ENCODE measurements at regions not wholly inside any gene's neighbourhood (a gene's known extent, or its start where the extent isn't known, plus 50 kb on each side); places are given as distances from the start of the nearest gene placed in this dataset.

GRCh38 chr17:71467719-71468118, 653.1 kb upstream of the SOX9 start:
- Histone ChIP-seq H2AFZ (replicated peaks; ENCODE audit: low read length, poor library complexity) (no peak overlapping the region), H2BK20ac (ENCODE audit: low read depth, low read length) (no peak overlapping the region), H3K9me1 (ENCODE audit: insufficient read depth, low read length) (no peaks in the 10 kb centered on the region), H3K4me3 (ENCODE audit: insufficient read depth, low read depth, low read length) (no peak overlapping the region), H4K8ac (ENCODE audit: low read depth in 2 of 2, low read length in 2 of 2) (no peak overlapping the region), H2BK120ac (ENCODE audit: low read depth, low read length) (no peak overlapping the region), H3K4me2 (ENCODE audit: low read depth, low read length) (no peak overlapping the region), H3K23ac (ENCODE audit: low read depth, low read length) (no peak overlapping the region), H3K4ac (ENCODE audit: low read depth, low read length) (no peak overlapping the region), H3K36me3 (ENCODE audit: control insufficient read depth, insufficient read depth, low read length) (no peaks in the 10 kb centered on the region), H3K27me3 (ENCODE audit: control insufficient read depth, insufficient read depth, low read length) (no peaks in the 10 kb centered on the region), H2AK9ac (replicated peaks; ENCODE audit: low read depth, low read length, poor library complexity) (no peak overlapping the region), H2AK5ac (ENCODE audit: low read depth, low read length) (no peak overlapping the region), H3K56ac (ENCODE audit: extremely low read depth, insufficient read depth, low read length) (no peak overlapping the region), H4K91ac (ENCODE audit: insufficient read depth, low read depth, low read length) (no peak overlapping the region), H3K27ac (ENCODE audit: insufficient read depth, low read length) (no peak overlapping the region), H3K9ac (ENCODE audit: low read depth, low read length) (no peak overlapping the region), H2BK15ac (ENCODE audit: low read depth, low read length) (no peak overlapping the region), H3K4me1 (ENCODE audit: control insufficient read depth, insufficient read depth, low read length) (no peaks in the 10 kb centered on the region), H3K9me3 (ENCODE audit: control insufficient read depth, insufficient read depth, low read length) (no peaks in the 10 kb centered on the region), H3K18ac (ENCODE audit: low read depth, low read length) (no peak overlapping the region), H4K20me1 (ENCODE audit: insufficient read depth, low read length) (no peaks in the 10 kb centered on the region), H2BK5ac (ENCODE audit: low read depth, low read length, poor library complexity, severe bottlenecking) (no peak overlapping the region), H3K14ac (replicated peaks; ENCODE audit: low read depth, low read length) (no peak overlapping the region), H4K5ac (ENCODE audit: low read depth, low read length) (no peak overlapping the region), H3K79me1 (ENCODE audit: low read depth in 1 of 2, low read length in 2 of 2) (no peaks in the 10 kb centered on the region)
- intact Hi-C loops (cut with micrococcal nuclease) (loop anchor here (10.0 kb wide), 2 partner anchors 133 to 383 kb away; no protein-coding TSS in a partner anchor), dilution Hi-C loops (cut with HindIII; ENCODE audit: low sequenced_read_pairs, unreplicated experiment) (no loop called here), in situ Hi-C loops (cut with MboI; ENCODE audit: low sequenced_read_pairs) (loop anchor here (10.0 to 25.0 kb wide), 3 partner anchors 233 to 680 kb away; no protein-coding TSS in a partner anchor)
- TF ChIP-seq USF2 (IDR thresholded peaks at IDR 0.05; ENCODE audit: low read depth, low read length): no peak
- no peak for TF ChIP-seq MAFK (IDR thresholded peaks at IDR 0.05; ENCODE audit: low read depth, low read length)
- TF ChIP-seq CEBPB (IDR thresholded peaks at IDR 0.05; ENCODE audit: low read depth, low read length): no peak
- TF ChIP-seq, protein P1, sequence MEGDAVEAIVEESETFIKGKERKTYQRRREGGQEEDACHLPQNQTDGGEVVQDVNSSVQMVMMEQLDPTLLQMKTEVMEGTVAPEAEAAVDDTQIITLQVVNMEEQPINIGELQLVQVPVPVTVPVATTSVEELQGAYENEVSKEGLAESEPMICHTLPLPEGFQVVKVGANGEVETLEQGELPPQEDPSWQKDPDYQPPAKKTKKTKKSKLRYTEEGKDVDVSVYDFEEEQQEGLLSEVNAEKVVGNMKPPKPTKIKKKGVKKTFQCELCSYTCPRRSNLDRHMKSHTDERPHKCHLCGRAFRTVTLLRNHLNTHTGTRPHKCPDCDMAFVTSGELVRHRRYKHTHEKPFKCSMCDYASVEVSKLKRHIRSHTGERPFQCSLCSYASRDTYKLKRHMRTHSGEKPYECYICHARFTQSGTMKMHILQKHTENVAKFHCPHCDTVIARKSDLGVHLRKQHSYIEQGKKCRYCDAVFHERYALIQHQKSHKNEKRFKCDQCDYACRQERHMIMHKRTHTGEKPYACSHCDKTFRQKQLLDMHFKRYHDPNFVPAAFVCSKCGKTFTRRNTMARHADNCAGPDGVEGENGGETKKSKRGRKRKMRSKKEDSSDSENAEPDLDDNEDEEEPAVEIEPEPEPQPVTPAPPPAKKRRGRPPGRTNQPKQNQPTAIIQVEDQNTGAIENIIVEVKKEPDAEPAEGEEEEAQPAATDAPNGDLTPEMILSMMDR (conservative IDR thresholded peaks at IDR 0.05; ENCODE audit: low read depth, low read length): no peak
- TF ChIP-seq RFX5 (IDR thresholded peaks at IDR 0.05; ENCODE audit: low read depth, low read length): no peak
- no peak for TF ChIP-seq POLR2A (IDR thresholded peaks at IDR 0.05; ENCODE audit: low read depth, low read length)
- BruUV-seq (replicated peaks): no TSS peak
- ChIA-PET CTCF (interaction anchor here (0.5 to 0.7 kb wide), 3 partner anchors 490 to 792 kb away, joined by 3 to 4 read pairs (median 3); no protein-coding TSS in a partner anchor), POLR2A (ENCODE audit: unreplicated experiment) (no interaction called here)
- DNase-seq: no peak
- no CpG with 5 or more reads among the region's 2 CpGs for WGBS, 2 experiments (ENCODE audit: extremely low coverage in 2 of 2, insufficient read length in 1 of 2)
- no peak for ATAC-seq (ENCODE audit: low read depth)

Measured in IMR-90 (cell line).